HCT116 (cell line): ENCODE measurements at regions not wholly inside any gene's neighbourhood (a gene's known extent, or its start where the extent isn't known, plus 50 kb on each side); places are given as distances from the start of the nearest gene placed in this dataset.

ENCODE experiments used
- ATAC-seq: fragments of 200-7000 bp; cut with Tn5 transposase; 2 replicates; pipeline ENCODE4 v1.9.1; 2020; ENCODE audit warnings: mild to moderate bottlenecking, moderate library complexity
- BruUV-seq: library from RNA; stranded (reverse); fragments of 400-500 nt; replicated peaks from 2 replicates; lab custom pipeline; 2021; lab: Mats Ljungman, UMichigan
- CTCF ChIA-PET: fragments of 300-600 bp; sonication (Branson Sonifier 250); formaldehyde crosslinking; loops from one replicate; lab custom pipeline; 2021; ENCODE audit warnings: antibody characterized with exemption; lab: Charles Lee
- POLR2A ChIA-PET: fragments of 300-600, 350-600 bp; sonication (Branson Sonifier 250); formaldehyde crosslinking; loops from one replicate; lab custom pipeline; 2021; ENCODE audit warnings: antibody characterized with exemption; lab: Charles Lee
- RAD21 ChIA-PET, 2 experiments: fragments of 300-600 bp; sonication (Branson Sonifier 250); formaldehyde crosslinking; loops; one replicate each; lab custom pipeline; 2023; ENCODE audit warnings: low total read pairs in 2 of 2; ENCODE audit not compliant: uncharacterized antibody in 2 of 2, unreplicated experiment in 2 of 2, low non-redundant PET in 1 of 2; lab: Charles Lee
- DNase-seq: peaks from one replicate; pipeline ENCODE4 v3.0.0-alpha.2; 2010; ENCODE audit warnings: low read depth, low spot score
- H2AFZ ChIP-seq: fragments of 200-600 bp; shearing (Covaris generic), sonication (generic); 2 replicates; pipeline ENCODE4 v1.6.1; 2017; ENCODE audit warnings: low read depth, mixed run types, mixed read lengths, antibody characterized with exemption, low read length; ENCODE audit not compliant: poor library complexity, severe bottlenecking
- H3K27ac ChIP-seq: 2 replicates; pipeline ENCODE4 v1.5.1; 2012; ENCODE audit warnings: low read depth, low read length
- H3K27me3 ChIP-seq: fragments of 200-600 bp; sonication (generic); 2 replicates; pipeline ENCODE4 v1.6.1; 2016; ENCODE audit warnings: mixed run types, low read length, mixed read lengths; ENCODE audit not compliant: insufficient read depth
- H3K36me3 ChIP-seq, 2 experiments: fragments of 200-500 bp in 1 of 2; fragments of 200-600 bp in 1 of 2; sonication (Bioruptor generic) in 1 of 2; sonication (generic) in 1 of 2; 2 replicates each; pipeline versions ENCODE4 v1.5.1 to v1.6.1; 2014 to 2016; ENCODE audit warnings: low read length in 2 of 2, inconsistent platforms in 1 of 2, mixed read lengths in 1 of 2, mixed run types in 1 of 2; ENCODE audit not compliant: insufficient read depth in 2 of 2, control insufficient read depth in 1 of 2
- H3K4me1 ChIP-seq, 2 experiments: fragments of 200-600 bp in 1 of 2; sonication (generic) in 1 of 2; 2 replicates each; pipeline versions ENCODE4 v1.5.1 to v1.6.1; 2012 to 2017; ENCODE audit warnings: low read length in 2 of 2, inconsistent platforms in 1 of 2, mild to moderate bottlenecking in 1 of 2, mixed read lengths in 1 of 2, mixed run types in 1 of 2, moderate library complexity in 1 of 2; ENCODE audit not compliant: insufficient read depth in 2 of 2, control insufficient read depth in 1 of 2
- H3K4me2 ChIP-seq: fragments of 200-600 bp; sonication (generic); 2 replicates; pipeline ENCODE4 v1.6.1; 2017; ENCODE audit warnings: mixed run types, low read length, mixed read lengths
- H3K4me3 ChIP-seq, 2 experiments: fragments of 200-600 bp in 1 of 2; sonication (generic) in 1 of 2; replicated peaks in 1 of 2; 2 replicates each; pipeline ENCODE4 v1.5.1; 2011 to 2016; ENCODE audit warnings: low read length in 2 of 2, control low read depth in 1 of 2, low read depth in 1 of 2, mild to moderate bottlenecking in 1 of 2, mixed read lengths in 1 of 2, mixed run types in 1 of 2
- H3K79me2 ChIP-seq: fragments of 200-600 bp; sonication (generic); 2 replicates; pipeline ENCODE4 v1.6.1; 2017; ENCODE audit warnings: mild to moderate bottlenecking, mixed run types, low read length, moderate library complexity, mixed read lengths; ENCODE audit not compliant: insufficient read depth
- H3K9ac ChIP-seq: fragments of 200-600 bp; sonication (generic); 2 replicates; pipeline ENCODE4 v1.6.1; 2016; ENCODE audit warnings: low read length, mixed read lengths
- H3K9me2 ChIP-seq: fragments of 200-600 bp; sonication (generic), shearing (Covaris generic); 2 replicates; pipeline ENCODE4 v1.6.1; 2017; ENCODE audit warnings: mixed run types, mild to moderate bottlenecking, moderate library complexity; ENCODE audit not compliant: insufficient read depth
- H3K9me3 ChIP-seq, 2 experiments: fragments of 200-500 bp in 1 of 2; fragments of 200-600 bp in 1 of 2; sonication (Bioruptor generic) in 1 of 2; sonication (generic) in 1 of 2; 2 replicates each; pipeline ENCODE4 v1.6.1; 2014 to 2017; ENCODE audit warnings: low read length in 2 of 2, mixed read lengths in 2 of 2, inconsistent platforms in 1 of 2, low read depth in 1 of 2, mild to moderate bottlenecking in 1 of 2, mixed run types in 1 of 2, moderate library complexity in 1 of 2; ENCODE audit not compliant: control insufficient read depth in 1 of 2, insufficient read depth in 1 of 2
- H4K20me1 ChIP-seq: fragments of 200-600 bp; sonication (generic), shearing (Covaris generic); 2 replicates; pipeline ENCODE4 v1.6.1; 2017; ENCODE audit warnings: mixed run types, mild to moderate bottlenecking, moderate library complexity; ENCODE audit not compliant: insufficient read depth
- CBX3 ChIP-seq: IDR thresholded peaks from 2 replicates; pipeline ENCODE4 v1.6.1; 2012; ENCODE audit warnings: low read depth
- CEBPB ChIP-seq: IDR thresholded peaks from 2 replicates; pipeline ENCODE4 v1.6.1; 2012; ENCODE audit warnings: low read depth
- EGR1 ChIP-seq: IDR thresholded peaks from 2 replicates; pipeline ENCODE4 v1.6.1; 2012; ENCODE audit warnings: low read depth
- EZH2 ChIP-seq: fragments of 200-600 bp; sonication (generic); IDR thresholded peaks from 2 replicates; pipeline ENCODE4 v1.6.1; 2017; ENCODE audit warnings: antibody characterized with exemption, mixed run types
- EZH2phosphoT487 ChIP-seq: fragments of 200-600 bp; IDR thresholded peaks from 2 replicates; pipeline ENCODE4 v1.6.1; 2018; ENCODE audit warnings: antibody characterized with exemption, borderline replicate concordance
- JUND ChIP-seq: IDR thresholded peaks from 2 replicates; pipeline ENCODE4 v1.6.1; 2012
- POLR2A ChIP-seq: IDR thresholded peaks from 2 replicates; pipeline ENCODE4 v1.7.0; 2011; ENCODE audit warnings: borderline replicate concordance; ENCODE audit not compliant: insufficient read depth, insufficient read length; ENCODE audit errors: extremely low read depth
- POLR2AphosphoS5 ChIP-seq: IDR thresholded peaks from 2 replicates; pipeline ENCODE4 v1.6.1; 2011; ENCODE audit warnings: mild to moderate bottlenecking, low read depth, low read length, moderate library complexity
- SIN3A ChIP-seq: IDR thresholded peaks from 2 replicates; pipeline ENCODE4 v1.6.1; 2012; ENCODE audit warnings: low read depth
- TCF7L2 ChIP-seq: IDR thresholded peaks from 2 replicates; pipeline ENCODE4 v1.7.0; 2011; ENCODE audit warnings: borderline replicate concordance, inconsistent platforms; ENCODE audit not compliant: insufficient read depth, insufficient read length; ENCODE audit errors: extremely low read depth
- YY1 ChIP-seq: IDR thresholded peaks from 2 replicates; pipeline ENCODE4 v1.6.1; 2011; ENCODE audit warnings: low read length, low read depth, moderate library complexity, mild to moderate bottlenecking; ENCODE audit not compliant: insufficient replicate concordance; ENCODE audit errors: extremely low read depth
- ZFX ChIP-seq: fragments of 450-650 bp; IDR thresholded peaks from 2 replicates; pipeline ENCODE4 v1.6.1; 2017
- ZNF274 ChIP-seq: fragments of 200-500 bp; sonication (Bioruptor generic); IDR thresholded peaks from 2 replicates; pipeline ENCODE4 v1.6.1; 2014; ENCODE audit warnings: mild to moderate bottlenecking, low read depth, low read length, inconsistent platforms
- intact Hi-C: fragments of 100-400 bp; cut with micrococcal nuclease; formaldehyde crosslinking; loops from 2 replicates; pipeline ENCODE4 v1.10.0; 2022
- TF ChIP-seq, protein P1 (sequence below): IDR thresholded peaks from 2 replicates; pipeline ENCODE4 v1.6.1; 2012; ENCODE audit warnings: low read depth
- TF ChIP-seq, protein P2 (sequence below): IDR thresholded peaks from 2 replicates; pipeline ENCODE4 v1.6.1; 2012
- TF ChIP-seq, protein P3 (sequence below): IDR thresholded peaks from 2 replicates; pipeline ENCODE4 v1.6.1; 2012
- TF ChIP-seq, protein P4 (sequence below), 3 experiments: fragments of 200-600 bp in 1 of 3; sonication (generic) in 1 of 3; IDR thresholded peaks in 2 of 3; conservative IDR thresholded peaks in 1 of 3; 2 replicates each; pipeline ENCODE4 v1.5.1; 2012 to 2017; ENCODE audit warnings: low read depth in 2 of 3, low read length in 2 of 3, antibody characterized with exemption in 1 of 3, borderline replicate concordance in 1 of 3, control low read depth in 1 of 3, mild to moderate bottlenecking in 1 of 3, mixed read lengths in 1 of 3, mixed run types in 1 of 3, moderate library complexity in 1 of 3; ENCODE audit not compliant: insufficient read depth in 1 of 3

DNA sequence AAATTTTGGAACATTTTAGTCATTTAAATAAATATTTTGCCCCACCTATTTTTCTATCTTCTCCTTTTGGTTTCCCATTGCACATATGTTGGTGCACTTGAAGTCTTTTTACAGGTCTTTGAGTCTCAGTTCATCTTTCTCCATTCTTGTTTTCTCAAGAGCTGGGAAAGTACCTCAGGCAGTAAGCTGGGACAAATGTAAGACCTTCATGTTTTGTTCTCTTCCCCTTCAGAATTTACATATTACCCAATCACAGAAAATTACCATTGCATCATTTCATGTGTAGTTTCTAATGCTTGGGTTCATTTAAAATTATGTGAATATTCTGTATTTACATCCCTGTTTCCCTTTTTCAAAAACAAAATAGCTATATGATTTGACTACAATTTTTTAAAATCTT lies 1150.0 kb upstream of the POT1 start:
- ChIA-PET POLR2A (no interaction called here), RAD21 (no interaction called here), CTCF (no interaction called here)
- Histone ChIP-seq H3K27me3 (no peaks in the 10 kb centered on the region), H3K36me3 (no peaks in the 10 kb centered on the region), H3K4me1 (no peaks in the 10 kb centered on the region), H3K27ac (no peak overlapping the region), H3K9me2 (no peaks in the 10 kb centered on the region), H3K79me2 (no peaks in the 10 kb centered on the region), H3K4me3 (no peak overlapping the region), H3K9ac (no peak overlapping the region), H3K4me2 (no peak overlapping the region), H3K9me3 (no peaks in the 10 kb centered on the region), H2AFZ (no peak overlapping the region), H4K20me1 (no peaks in the 10 kb centered on the region)
- intact Hi-C loops = no loop called here
- DNase-seq = no peak
- no peak for TF ChIP-seq EZH2
- TF ChIP-seq CBX3 = no peak
- no peak for TF ChIP-seq TCF7L2
- no peak for TF ChIP-seq POLR2AphosphoS5
- TF ChIP-seq YY1 = no peak
- no peak for TF ChIP-seq ZFX
- no TSS peak for BruUV-seq
- no peak for ATAC-seq

DNA sequence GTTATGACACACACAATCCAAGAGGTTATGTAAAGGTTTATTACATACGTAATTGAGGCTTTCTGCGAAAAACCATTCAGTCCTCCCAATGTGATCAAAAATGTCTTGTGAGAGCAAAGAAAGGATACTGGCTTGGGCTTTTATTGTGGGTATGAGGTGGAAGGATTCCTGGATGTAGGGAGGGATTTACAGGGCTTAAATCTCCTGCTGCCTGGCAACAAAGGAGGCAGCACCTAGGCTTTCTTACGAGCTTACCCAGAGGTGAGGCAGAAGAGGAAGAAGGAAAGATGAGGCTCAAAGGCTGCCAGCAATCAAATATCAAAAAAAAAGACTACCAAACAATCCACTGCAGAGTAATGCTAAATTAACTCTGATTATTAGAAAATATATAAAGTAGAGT lies 1149.5 kb upstream of the POT1 start:
- Histone ChIP-seq H3K27ac (no peak overlapping the region), H3K9ac (no peak overlapping the region), H3K4me1 (no peaks in the 10 kb centered on the region), H4K20me1 (no peaks in the 10 kb centered on the region), H3K9me2 (no peaks in the 10 kb centered on the region), H3K27me3 (no peaks in the 10 kb centered on the region), H3K36me3 (no peaks in the 10 kb centered on the region), H3K4me2 (no peak overlapping the region), H3K9me3 (no peaks in the 10 kb centered on the region), H2AFZ (no peak overlapping the region), H3K79me2 (no peaks in the 10 kb centered on the region), H3K4me3 (no peak overlapping the region)
- no TSS peak for BruUV-seq
- CTCF ChIA-PET = no interaction called here
- intact Hi-C loops = no loop called here
- ATAC-seq = no peak
- POLR2A ChIA-PET = no interaction called here
- RAD21 ChIA-PET = interaction anchor here in 1 of 2 experiments (0.5 kb wide), 1 partner anchor 126 kb away, joined by 3 read pairs; no protein-coding TSS in a partner anchor
- no peak for DNase-seq
- TF ChIP-seq SIN3A = no peak
- TF ChIP-seq ZNF274 = no peak
- TF ChIP-seq EGR1 = no peak
- TF ChIP-seq, protein P1, sequence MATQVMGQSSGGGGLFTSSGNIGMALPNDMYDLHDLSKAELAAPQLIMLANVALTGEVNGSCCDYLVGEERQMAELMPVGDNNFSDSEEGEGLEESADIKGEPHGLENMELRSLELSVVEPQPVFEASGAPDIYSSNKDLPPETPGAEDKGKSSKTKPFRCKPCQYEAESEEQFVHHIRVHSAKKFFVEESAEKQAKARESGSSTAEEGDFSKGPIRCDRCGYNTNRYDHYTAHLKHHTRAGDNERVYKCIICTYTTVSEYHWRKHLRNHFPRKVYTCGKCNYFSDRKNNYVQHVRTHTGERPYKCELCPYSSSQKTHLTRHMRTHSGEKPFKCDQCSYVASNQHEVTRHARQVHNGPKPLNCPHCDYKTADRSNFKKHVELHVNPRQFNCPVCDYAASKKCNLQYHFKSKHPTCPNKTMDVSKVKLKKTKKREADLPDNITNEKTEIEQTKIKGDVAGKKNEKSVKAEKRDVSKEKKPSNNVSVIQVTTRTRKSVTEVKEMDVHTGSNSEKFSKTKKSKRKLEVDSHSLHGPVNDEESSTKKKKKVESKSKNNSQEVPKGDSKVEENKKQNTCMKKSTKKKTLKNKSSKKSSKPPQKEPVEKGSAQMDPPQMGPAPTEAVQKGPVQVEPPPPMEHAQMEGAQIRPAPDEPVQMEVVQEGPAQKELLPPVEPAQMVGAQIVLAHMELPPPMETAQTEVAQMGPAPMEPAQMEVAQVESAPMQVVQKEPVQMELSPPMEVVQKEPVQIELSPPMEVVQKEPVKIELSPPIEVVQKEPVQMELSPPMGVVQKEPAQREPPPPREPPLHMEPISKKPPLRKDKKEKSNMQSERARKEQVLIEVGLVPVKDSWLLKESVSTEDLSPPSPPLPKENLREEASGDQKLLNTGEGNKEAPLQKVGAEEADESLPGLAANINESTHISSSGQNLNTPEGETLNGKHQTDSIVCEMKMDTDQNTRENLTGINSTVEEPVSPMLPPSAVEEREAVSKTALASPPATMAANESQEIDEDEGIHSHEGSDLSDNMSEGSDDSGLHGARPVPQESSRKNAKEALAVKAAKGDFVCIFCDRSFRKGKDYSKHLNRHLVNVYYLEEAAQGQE = no peak
- TF ChIP-seq JUND = no peak
- TF ChIP-seq POLR2A = no peak
- no peak for TF ChIP-seq EZH2
- TF ChIP-seq, protein P2, sequence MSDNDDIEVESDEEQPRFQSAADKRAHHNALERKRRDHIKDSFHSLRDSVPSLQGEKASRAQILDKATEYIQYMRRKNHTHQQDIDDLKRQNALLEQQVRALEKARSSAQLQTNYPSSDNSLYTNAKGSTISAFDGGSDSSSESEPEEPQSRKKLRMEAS = no peak
- no peak for TF ChIP-seq EZH2phosphoT487
- TF ChIP-seq CEBPB = no peak
- TF ChIP-seq, protein P3, sequence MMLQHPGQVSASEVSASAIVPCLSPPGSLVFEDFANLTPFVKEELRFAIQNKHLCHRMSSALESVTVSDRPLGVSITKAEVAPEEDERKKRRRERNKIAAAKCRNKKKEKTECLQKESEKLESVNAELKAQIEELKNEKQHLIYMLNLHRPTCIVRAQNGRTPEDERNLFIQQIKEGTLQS = no peak
- TF ChIP-seq, protein P4, sequence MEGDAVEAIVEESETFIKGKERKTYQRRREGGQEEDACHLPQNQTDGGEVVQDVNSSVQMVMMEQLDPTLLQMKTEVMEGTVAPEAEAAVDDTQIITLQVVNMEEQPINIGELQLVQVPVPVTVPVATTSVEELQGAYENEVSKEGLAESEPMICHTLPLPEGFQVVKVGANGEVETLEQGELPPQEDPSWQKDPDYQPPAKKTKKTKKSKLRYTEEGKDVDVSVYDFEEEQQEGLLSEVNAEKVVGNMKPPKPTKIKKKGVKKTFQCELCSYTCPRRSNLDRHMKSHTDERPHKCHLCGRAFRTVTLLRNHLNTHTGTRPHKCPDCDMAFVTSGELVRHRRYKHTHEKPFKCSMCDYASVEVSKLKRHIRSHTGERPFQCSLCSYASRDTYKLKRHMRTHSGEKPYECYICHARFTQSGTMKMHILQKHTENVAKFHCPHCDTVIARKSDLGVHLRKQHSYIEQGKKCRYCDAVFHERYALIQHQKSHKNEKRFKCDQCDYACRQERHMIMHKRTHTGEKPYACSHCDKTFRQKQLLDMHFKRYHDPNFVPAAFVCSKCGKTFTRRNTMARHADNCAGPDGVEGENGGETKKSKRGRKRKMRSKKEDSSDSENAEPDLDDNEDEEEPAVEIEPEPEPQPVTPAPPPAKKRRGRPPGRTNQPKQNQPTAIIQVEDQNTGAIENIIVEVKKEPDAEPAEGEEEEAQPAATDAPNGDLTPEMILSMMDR (IDR thresholded peaks at IDR 0.05 in 2 of 3, conservative IDR thresholded peaks at IDR 0.05 in 1 of 3; ENCODE audit: borderline replicate concordance in 1 of 3, insufficient read depth in 1 of 3, low read depth in 2 of 3, low read length in 2 of 3) = no peak
